HG02571 (cell line): ENCODE measurements at regions not wholly inside any gene's neighbourhood (a gene's known extent, or its start where the extent isn't known, plus 50 kb on each side); places are given as distances from the start of the nearest gene placed in this dataset.
"Not testable (repeated sequence)": the region's sequence is repeated elsewhere in the genome, so short reads cannot be mapped to it uniquely, and the experiment has no call there.

Experiments
- ATAC-seq: cut with Tn5 transposase; IDR thresholded peaks from one replicate; pipeline ENCODE4 v1.9.1; 2021; ENCODE audit warnings: mild to moderate bottlenecking, moderate library complexity; ENCODE audit not compliant: unreplicated experiment

DNA sequence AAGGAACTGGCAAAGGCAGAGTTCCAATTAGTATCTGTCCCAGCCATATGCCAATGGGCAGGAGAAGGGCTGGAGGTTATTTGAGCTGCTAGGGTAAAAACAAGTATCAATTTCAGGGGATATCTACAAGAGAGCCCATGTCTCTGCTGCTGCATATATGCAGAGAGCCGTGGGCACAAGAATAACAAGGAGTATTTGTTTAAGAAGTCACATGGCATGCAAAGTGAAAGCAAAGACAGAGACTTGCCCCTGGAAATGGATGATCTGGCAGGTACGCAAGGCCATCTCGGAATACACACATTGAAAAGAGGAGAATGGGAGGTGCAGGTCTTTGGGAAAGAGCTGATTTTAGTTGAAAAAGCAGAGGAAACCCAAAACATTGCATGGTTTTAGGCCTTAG lies 170.6 kb downstream of the EVA1A start:
- ATAC-seq, result no peak

DNA sequence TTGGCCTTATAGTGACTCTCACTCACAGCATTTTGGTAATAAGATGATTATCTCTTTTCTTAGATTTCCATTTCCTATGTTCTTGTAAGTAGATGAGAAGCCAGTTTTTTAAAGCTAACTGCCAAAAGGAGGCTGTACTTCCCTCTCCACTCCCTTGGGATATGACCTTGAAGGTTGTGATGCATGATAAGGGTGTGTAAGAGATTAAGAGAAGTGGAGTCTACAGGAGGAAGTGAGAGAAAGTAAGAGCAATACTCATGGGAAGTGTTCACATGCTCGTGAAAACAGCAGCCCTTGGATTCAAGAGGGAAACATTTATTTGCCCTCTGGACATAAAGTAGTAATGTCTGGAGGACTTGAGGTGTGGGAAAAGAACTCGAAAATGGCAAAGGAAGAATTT lies 171.5 kb downstream of the EVA1A start:
- no peak for ATAC-seq

DNA sequence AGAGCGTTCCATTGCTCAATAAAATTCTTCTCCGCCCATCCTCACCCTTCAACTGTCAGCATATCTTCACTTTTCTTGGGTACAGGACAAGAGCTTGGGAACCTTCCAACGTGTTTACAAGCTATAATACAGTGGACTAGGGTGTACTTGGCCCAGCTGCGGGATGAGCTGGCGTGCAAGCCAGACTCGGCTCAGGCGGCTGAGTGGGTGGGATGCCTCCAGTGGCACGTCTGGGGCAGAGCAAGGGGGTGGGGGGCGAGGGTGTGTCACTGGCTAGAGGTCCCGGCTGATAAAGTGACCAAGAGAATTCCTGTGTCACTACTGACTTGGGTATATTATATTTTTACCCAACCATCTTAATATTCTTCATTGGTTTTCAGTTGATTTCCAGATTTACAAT lies 179.7 kb downstream of the EVA1A start:
- no peak for ATAC-seq

DNA sequence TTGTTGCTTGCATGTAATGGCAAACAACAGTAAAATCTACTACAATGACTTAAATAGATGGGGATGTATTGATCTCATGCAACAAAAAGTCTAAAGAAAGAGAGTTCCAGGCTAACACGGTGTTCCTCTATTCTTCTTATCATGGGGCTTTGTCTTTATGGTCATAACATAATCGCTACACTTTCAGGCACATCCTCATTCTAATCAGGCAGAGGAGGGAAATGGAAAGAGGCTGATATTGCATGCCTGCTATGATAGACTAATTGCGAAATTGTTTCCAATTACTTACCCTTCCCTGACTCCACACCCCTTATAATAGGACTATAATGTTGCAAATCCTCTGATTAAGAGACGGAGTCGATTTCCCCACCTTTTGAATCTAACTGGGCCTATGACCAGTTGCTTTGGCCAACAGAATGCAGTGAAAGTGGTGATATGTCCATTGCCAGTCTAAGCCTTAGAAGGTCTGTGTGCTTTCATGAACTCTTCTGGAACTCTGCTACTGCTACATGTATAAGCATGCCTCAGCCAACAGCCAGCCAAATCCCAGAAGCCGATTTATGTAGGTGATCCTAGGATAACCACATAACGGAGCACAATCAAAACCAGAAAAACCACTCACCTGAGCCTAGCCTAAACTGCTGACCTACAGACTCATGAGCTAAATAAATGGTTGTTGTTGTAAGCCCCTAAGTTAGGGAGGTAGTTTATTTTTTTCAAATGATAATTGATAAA lies 180.3 kb upstream of the TACR1 start:
- no peak for ATAC-seq

DNA sequence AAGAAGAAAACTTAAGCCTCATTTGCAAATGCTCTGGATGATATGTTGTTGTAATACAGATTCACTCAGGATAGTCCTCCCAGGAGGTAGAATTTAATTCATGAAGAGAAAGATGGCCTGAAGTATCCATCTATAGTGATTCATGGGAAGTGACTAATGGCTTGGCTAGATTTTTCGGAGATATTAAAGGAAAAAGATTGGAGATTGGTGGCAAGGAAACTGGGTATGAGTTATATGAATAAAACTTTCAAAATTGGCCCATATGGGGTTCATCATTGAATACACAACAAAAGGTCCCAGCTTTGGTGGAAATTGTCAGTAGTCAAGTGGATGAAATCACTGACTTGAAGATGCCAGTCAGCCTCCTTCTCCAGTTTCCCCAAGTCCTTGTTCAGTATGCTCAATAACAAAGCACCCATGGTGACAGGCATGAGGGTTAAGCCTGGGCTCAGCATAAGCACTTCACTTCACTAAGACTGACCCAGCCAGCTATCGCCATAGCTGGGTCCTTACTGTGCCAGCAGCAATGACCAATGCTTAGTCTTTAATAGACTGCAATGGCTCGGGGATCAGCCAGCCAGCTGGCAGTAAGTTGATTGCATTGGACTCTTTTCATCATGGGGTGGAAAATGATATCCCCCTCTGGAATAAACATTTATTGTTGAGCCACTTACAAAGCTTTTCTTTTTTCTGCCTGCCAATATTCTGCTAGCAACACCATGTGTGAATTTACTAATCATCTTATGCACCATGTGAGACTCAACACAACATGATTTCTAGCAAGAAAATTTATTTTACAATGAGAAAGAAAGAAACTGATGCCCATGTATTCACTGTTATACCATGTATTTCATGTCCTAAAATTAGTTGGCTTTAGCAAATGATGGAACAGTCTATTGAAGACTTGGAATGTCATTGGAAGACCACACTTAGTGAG lies 176.6 kb upstream of the TACR1 start:
- ATAC-seq, result no peak

DNA sequence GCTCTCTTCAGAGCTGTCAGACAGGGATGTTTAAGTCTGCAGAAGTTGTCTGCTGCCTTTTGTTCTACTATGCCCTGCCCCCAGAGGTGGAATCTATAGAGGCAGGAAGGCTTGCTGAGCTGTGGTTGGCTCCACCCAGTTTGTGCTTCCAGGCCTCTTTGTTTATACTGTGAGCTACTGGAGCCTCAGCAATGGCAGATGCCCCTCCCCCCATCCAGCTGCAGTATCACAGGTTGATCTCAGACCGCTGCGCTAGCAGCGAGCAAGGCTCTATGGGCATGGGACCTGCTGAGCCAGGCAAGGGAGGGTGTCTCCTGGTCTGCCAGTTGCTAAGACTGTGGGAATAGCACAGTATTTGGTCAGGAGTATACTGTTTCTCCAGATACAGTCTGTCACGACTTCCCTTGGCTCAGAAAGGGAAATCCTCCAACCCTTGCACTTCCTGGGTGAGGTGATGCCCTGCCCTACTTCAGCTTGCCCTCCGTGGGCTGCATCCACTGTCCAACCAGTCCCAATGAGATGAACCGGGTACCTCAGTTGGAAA lies 175.2 kb upstream of the TACR1 start:
- not testable (repeated sequence) for ATAC-seq

DNA sequence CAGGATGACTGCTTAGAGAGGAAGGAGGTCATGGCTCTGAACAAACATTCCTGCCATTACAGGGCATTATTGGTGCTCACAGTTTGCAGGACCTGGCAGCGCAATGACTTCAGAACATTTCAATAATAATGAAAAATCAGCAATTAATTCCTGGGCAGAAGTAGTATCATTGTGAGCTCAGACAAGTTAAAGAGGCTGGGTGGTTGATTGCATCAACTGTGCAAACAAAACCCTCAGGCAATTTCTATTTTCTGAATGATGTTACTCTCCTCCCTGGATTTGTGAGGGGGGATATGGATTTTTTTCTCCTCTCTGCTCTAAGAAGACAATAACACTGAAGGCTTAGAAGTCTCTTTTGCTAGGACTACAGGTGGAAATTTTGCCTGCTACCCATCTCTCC lies 168.1 kb upstream of the TACR1 start:
- ATAC-seq, result no peak

DNA sequence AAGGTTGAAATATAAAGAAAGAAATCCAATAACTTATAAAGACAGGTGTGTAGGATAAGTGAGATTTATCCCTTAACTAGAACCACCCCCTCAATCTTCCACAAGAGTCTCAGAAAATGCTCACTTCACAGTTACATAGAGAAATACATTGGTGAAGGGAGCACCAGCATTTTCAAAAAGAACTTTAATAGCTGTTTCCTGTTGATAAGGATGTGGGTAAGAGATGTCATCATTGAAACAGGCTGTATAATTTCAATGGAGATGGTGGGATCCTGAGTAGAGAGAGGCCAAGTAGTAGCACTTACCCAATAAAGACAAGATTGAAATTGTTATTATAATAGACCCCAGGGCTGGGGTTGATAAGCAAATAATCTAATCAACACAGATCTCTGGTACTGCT lies 162.2 kb upstream of the TACR1 start:
- ATAC-seq, result no peak

DNA sequence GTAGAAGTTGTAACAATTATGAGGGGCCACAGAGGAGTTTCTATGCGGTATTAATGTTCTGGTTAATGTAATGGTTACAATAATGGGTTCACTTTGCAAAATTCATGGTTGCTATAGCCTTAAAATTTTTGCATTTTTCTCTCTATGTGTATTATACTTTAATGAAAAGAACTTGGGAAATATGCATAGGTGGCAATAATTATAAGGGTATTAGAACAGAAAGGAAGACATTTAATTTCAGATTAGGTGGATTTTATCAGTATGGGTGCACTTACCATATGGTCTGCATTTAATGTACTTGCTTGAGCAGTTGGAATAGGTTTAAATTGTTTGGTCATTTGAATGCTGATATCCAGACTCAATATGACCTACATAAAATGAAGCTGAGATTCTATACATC lies 161.6 kb upstream of the TACR1 start:
- ATAC-seq, result no peak

DNA sequence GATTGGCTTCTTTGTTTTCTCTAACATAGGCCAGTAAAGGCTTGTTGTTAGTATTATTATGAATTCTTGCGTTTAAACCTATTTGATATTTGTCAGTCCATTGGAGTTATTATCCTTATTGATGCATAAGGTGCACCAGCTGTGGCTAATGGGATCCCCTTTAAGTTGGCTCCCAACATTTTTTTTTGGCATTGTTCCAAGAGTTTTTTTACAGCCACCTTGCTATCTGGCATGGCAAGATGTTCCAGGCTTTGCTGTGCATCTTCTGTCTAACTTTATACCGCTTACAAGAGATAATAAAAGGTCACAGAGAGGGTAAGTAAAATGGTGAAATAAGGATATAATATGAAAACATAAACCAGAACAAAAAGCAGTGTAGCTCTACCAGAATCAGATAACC lies 157.5 kb upstream of the TACR1 start:
- ATAC-seq, result no peak

DNA sequence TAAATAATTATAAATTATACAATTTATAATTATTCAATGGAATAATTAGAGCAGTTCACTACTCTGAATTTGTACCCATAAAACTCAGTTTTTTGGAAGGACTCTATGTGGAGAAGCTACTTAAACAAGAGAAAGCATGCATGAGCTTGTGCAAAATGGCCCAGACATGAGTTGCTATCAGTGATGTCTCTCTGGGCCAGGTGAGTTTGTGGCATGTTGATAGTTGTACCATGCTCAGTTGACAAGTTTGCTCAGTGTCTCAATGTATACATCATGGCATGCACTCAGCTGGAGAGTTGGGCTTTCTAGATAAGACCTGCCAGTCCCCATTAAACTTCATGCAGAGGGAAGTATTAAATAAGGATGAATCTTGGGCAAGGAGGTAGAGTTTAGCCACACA lies 153.8 kb upstream of the TACR1 start:
- no peak for ATAC-seq

DNA sequence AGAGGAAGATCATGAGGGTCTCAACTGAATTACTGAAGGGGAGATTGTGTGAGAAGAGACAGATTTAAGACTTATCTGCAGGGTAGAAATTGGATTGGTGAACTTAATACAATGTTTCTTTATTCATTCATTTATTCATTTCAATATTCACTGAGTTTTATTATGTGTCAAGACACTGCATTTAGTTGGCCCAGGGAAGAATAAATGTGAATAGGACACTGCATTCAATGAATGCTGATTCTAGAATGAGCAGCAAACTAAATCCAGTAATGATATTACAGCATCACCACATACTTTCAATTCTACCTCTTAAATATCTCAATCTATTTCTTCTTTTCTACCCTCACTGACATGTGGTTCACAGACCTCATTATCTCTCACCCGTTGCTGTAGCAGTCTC lies 149.0 kb upstream of the TACR1 start:
- ATAC-seq, result no peak

DNA sequence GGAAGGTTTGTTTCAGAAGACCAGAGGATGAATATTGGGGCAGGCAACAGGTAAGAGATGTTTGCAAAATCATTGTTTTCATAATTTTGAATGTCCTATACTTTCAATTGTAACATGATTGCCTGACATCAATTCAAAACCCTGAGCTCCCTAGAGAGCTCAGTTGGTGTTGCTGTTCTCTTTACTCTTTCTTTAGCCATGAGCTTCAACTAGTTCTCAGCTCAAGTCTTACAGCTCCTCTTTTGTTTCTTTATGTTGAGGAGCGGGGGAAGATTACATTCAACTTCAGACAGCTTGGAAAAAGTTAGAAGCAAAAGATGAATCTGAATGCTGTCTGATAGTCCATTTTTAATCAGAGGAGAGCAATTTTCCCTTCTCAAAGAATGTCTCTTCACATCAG lies 144.8 kb upstream of the TACR1 start:
- ATAC-seq, result no peak

DNA sequence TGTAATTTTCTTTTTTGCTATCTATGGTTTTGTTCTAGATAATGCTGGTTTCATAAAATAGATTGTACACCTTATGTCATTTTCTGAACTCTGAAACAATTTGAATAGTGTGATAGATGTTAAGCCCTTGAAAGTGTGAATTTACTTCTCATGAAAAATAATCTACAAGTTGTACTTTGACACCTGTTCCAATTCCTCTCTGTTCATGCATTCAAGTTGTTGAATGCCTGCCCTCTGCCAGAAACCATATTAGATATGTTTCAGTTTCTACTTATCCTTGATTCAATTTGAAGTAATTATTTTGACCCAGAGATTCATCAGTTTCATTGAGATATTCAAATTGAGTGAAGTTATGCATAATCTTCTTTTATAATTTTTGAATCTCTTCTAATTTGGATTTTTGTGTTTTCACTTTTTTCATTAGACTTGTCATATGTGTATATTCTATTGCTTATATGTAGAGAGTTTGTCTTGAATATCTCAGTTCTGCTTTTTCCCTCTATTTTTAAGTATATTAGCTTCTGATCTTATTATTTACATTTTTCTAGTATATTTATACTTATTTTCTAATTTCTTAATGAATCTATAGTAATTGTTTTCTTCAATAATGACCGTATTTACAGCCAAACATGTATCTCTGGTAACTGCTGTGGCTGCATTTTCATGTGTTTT lies 143.3 kb upstream of the TACR1 start:
- ATAC-seq, result no peak

DNA sequence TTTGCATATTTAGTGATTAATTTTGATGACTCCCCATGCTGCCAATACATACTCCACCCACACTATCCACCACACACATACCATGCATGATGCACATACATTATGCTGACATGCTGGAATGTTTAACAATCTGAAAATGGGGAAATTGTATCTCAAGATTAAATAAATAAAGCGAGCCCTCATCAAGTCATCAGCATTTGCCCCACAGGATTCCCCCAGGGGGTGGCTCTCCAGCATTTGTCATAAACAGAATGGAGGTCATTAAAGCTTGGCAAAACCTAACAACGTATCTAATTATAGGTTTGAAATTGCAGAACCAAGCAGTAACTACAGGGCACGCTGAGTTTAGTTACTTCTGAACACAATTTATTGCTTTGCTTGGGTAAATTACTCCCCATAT lies 141.2 kb upstream of the TACR1 start:
- no peak for ATAC-seq

DNA sequence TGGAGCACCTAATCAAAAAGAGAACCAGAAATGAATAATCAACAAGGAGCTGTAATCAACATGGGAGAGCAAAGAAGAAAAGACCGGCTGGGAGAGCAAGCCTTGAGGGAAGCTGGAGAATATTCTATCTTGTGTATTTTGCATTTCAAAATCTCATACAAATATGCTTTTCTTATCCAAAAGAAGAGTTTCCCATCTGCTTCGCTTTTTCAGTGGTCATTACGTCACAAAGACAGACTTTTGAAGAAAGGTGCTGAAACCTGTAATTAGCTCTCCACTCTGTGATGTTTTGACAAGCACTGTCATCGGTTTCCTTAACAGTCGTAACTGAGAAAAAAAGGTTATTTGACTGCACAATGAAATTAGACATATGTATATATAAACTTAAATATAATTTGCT lies 139.1 kb upstream of the TACR1 start:
- no peak for ATAC-seq

DNA sequence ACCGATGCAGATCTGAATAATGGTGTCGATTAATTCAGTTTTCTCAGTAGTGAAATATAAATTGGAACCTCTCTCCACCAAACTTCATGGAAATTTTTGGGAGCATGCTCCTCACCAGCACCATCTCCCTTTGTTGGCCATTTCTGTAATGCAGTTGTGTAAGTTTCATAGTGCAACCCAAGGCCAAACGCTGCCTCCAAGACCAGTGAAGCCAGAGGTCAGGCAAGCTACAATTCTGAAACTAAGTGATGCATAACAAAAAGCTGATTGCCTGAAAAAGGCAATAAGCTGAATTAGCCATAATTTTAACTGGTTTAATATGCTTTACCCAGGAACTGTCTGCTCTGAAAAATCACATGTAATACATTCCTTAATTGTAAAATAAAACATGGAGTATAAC lies 138.3 kb upstream of the TACR1 start:
- no peak for ATAC-seq

DNA sequence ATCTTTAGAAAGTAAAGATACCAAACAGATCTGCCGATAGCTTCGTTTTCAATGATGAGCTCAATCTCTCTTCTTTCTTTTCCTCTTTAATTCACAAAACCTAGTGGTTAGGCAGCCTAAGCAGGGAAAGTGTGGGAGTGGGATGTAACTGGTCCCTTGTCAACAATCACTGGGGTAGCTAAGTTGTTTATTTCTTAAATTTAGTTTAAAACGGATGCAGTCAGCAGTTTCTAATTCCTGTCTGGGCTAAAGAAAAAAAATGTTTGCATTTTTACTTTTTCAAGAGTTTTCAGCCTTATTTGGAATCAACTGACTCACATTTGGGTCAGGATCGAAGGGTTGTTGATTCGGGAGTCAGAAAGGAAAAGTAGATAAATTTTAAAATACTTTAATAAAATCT lies 137.7 kb upstream of the TACR1 start:
- no peak for ATAC-seq

DNA sequence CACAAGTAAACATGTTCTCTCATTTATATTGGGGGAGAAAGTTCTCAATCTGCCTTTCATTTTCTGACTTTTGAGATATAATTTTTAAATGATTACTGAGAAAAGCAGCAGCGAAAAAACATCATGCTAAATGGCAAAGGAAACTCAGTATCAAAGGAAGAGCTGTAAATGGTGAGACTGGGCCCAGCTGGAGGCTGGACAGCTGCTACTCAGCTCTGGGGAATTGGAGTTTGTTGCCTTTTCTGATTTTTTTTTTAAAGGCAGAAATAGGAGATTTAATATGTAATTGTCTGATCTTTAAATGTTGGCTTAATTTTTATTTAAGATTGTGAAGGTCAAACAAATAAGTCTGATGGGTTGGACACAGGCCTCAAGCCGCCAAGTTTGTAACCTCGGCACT lies 137.1 kb upstream of the TACR1 start:
- no peak for ATAC-seq

DNA sequence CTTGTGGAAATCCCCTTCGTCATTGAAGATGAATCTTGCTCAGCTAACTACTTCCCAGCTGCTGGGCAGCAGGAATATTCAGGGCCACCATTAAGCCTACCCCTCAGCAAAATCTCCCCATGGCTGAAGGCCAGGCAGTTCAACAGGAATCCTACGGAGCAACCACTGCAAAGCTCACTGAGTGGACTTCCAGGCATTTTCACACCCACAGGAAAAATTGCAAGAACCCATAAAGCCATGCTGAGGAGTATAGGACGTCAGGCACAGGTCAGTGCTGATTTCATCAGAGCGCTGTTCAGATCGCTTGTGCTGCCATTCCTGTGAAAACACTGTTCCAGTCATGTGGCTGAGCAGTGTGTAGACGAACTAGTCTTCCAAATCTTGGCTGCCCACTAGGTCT lies 134.8 kb upstream of the TACR1 start:
- no peak for ATAC-seq

DNA sequence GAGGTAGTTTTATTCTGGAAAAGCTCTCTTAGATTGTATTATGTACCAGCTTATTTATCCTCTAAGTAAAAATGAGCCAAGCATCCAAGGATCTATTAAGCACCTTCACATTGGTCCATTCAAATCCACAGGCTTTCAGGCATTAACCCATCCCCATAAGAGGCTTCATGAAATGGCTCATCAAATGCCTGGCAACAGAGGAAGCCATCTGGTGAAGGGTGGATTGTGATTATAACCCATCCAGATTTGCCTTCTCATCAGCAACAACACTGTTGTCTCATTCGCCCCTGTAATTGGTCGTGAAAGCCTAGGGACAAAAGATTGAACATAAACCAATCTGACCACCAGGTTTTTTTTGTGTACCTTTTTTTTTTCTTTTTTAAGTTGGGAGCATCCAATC lies 134.3 kb upstream of the TACR1 start:
- no peak for ATAC-seq

DNA sequence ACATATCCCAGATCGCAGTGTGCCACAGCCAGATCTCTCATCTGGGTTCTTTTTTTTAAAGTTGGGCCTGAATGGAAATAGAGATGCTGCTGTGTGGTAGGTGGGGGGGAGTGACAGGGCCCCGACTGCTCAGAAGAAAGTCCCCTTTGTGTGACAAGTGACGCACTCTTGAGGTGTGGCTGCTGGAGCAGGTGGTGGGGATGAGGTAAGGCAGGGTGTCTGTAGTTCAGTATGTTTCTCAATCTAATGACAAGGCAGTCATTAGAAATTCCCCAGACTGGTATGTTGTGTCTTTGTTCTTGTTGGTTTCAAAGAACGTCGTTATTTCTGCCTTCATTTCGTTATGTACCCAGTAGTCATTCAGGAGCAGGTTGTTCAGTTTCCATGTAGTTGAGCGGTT lies 128.8 kb upstream of the TACR1 start:
- no peak for ATAC-seq
